Uterus (tissue), 2 donors: ENCODE measurements at regions not wholly inside any gene's neighbourhood (a gene's known extent, or its start where the extent isn't known, plus 50 kb on each side); places are given as distances from the start of the nearest gene placed in this dataset.

Source experiments
- POLR2A ChIP-seq, 2 donors: fragments of 450-650 bp; IDR thresholded peaks; one replicate each; pipeline ENCODE4 v1.6.1; 2016; ENCODE audit warnings: antibody characterized with exemption in 2 of 2, mild to moderate bottlenecking in 1 of 2, moderate library complexity in 1 of 2
- TF ChIP-seq, protein P1 (sequence below), 4 experiments: fragments of 200-600 bp in 2 of 4; fragments of 450-650 bp in 2 of 4; sonication (generic) in 2 of 4; IDR thresholded peaks; one replicate each; pipeline ENCODE4 v1.5.1; 2016 to 2019; ENCODE audit warnings: antibody characterized with exemption in 4 of 4, mild to moderate bottlenecking in 2 of 4, moderate library complexity in 1 of 4

DNA sequence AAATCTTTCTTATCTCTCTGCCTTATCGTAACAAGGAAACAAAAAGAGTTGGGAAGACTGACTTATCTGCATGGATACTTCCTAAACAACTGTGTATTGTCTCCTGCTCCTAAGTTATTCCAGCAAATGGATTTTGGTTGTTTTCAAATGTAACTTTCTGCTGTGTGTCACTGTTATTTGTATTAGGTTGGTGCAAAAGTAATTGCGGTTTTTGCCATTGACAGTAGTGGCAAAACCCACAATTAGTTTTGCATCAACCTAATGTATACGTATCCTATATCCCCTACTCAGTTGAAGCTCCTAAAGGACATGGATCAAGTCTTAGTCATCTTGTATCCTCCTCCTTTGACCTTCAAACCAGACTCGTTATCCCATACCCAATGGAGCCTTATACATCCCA, 263.4 kb upstream of the GPR101 start:
- TF ChIP-seq, protein P1, sequence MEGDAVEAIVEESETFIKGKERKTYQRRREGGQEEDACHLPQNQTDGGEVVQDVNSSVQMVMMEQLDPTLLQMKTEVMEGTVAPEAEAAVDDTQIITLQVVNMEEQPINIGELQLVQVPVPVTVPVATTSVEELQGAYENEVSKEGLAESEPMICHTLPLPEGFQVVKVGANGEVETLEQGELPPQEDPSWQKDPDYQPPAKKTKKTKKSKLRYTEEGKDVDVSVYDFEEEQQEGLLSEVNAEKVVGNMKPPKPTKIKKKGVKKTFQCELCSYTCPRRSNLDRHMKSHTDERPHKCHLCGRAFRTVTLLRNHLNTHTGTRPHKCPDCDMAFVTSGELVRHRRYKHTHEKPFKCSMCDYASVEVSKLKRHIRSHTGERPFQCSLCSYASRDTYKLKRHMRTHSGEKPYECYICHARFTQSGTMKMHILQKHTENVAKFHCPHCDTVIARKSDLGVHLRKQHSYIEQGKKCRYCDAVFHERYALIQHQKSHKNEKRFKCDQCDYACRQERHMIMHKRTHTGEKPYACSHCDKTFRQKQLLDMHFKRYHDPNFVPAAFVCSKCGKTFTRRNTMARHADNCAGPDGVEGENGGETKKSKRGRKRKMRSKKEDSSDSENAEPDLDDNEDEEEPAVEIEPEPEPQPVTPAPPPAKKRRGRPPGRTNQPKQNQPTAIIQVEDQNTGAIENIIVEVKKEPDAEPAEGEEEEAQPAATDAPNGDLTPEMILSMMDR (IDR thresholded peaks at IDR 0.05), result no peak
- TF ChIP-seq POLR2A (IDR thresholded peaks at IDR 0.05), result no peak
